Erythroblast (primary cell): ENCODE measurements at regions not wholly inside any gene's neighbourhood (a gene's known extent, or its start where the extent isn't known, plus 50 kb on each side); places are given as distances from the start of the nearest gene placed in this dataset.

Experiments
- DNase-seq, 2 experiments: peaks; one replicate each; lab custom pipeline; 2025; lab: John Stamatoyannopoulos, UW
- GATA1 ChIP-seq: IDR thresholded peaks from 2 replicates; pipeline ENCODE4 v1.6.1; 2011; ENCODE audit warnings: low read depth, mild to moderate bottlenecking, control low read depth, low read length, moderate library complexity
- POLR2A ChIP-seq: IDR thresholded peaks from 2 replicates; pipeline ENCODE4 v1.6.1; 2011; ENCODE audit warnings: mild to moderate bottlenecking, low read length

- DNase-seq: no peak
- TF ChIP-seq POLR2A: no peak
- TF ChIP-seq GATA1: no peak
These were observed 69.5 kb downstream of the TMEM30B start for GRCh38 chr14:61211476-61212255.

DNA sequence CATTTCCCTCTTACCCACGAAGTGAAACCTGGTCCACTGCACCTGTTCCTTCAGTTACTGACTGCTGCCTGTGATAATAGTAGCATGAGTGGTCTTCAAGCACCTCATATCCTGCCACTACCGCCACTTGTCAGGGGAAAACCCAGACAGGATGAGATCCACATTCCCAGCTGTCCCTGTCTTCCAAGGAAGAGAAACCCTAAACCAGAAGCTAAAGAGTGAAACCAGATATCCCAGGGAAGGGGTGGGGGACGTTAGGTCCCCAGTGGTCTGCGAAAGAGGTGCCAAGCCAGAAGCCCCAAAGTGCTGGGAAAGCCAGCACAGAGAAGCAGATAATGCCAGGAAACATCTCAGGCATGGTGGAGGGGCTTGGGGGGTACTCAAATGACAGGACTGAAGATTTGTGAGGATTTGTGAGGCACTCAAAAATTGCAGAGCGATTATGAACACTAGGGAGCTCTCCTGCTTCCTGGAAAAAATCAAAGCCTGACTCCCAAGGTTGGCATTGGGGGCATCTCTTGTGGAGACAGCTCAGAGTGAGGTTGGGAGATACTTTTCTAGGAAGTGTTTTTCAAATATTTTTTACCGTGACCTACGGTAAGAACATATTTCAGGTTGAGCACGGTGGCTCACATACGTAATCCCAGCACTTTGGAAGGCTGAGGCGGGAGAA is 77.9 kb downstream of the TMEM30B start:
- TF ChIP-seq GATA1 (no peak), POLR2A (no peak)
- DNase-seq: no peak

DNA sequence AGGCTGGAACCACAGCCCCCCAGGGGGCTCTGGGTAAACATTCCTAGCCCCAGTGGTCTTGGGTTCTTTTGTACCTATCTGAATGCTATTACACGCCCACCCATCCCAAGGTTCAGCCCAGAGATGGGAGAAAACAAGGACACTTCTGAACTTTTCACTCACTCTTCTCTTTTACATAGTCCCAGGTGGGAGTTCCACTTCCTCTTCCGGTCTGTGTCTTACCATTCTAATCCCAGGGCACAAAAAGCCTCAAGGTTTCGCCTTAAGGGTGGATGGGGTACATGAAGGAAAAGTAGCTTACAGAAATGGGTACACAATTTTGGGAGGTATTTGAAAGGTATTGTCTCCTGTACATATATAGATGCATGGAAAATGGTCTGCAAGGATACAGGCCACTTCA is 79.0 kb downstream of the TMEM30B start:
- DNase-seq: no peak
- TF ChIP-seq POLR2A (no peak), GATA1 (no peak)

DNA sequence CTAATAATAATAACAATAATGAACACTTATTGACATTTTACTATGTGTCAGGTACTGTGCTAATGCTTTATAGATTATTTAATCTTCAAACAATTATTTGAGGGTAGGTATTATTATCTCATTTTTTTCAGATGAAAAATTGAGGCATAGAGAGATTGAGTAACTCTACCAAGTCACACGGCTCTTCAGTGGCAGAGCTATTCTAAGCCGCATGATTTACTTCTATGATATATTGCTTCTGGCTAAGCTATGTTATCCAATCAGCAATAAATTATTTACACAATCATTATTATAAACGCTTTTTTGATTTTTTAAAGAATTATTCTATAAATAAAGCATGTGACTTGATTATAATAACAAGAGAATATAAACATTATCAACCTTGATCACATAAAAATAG is 80.0 kb downstream of the TMEM30B start:
- TF ChIP-seq POLR2A (no peak), GATA1 (no peak)

GRCh38 chr14:61197416-61197815 is 83.7 kb downstream of the TMEM30B start:
- no peak for DNase-seq
- no peak for TF ChIP-seq GATA1
- TF ChIP-seq POLR2A: no peak

More for the DNA sequence above, 80.0 kb downstream of the TMEM30B start:
- DNase-seq: no peak

- TF ChIP-seq GATA1: no peak
- no peak for TF ChIP-seq POLR2A
- DNase-seq: no peak
These were observed 84.3 kb downstream of the TMEM30B start for GRCh38 chr14:61196792-61197191.

GRCh38 chr14:61196034-61196433 is 85.1 kb downstream of the TMEM30B start:
- TF ChIP-seq GATA1 (no peak), POLR2A (no peak)
- DNase-seq: no peak

- no peak for DNase-seq
- TF ChIP-seq GATA1: no peak
- no peak for TF ChIP-seq POLR2A
These were observed 87.7 kb downstream of the TMEM30B start for GRCh38 chr14:61193476-61193875.

- no peak for DNase-seq
- no peak for TF ChIP-seq POLR2A
- no peak for TF ChIP-seq GATA1
These were observed 88.1 kb downstream of the TMEM30B start for GRCh38 chr14:61192989-61193388.

GRCh38 chr14:61191733-61192132 is 89.4 kb downstream of the TMEM30B start:
- DNase-seq: no peak
- no peak for TF ChIP-seq GATA1
- TF ChIP-seq POLR2A: no peak

- no peak for DNase-seq
- no peak for TF ChIP-seq GATA1
- TF ChIP-seq POLR2A: no peak
These were observed 90.8 kb downstream of the TMEM30B start for GRCh38 chr14:61190341-61190740.

DNA sequence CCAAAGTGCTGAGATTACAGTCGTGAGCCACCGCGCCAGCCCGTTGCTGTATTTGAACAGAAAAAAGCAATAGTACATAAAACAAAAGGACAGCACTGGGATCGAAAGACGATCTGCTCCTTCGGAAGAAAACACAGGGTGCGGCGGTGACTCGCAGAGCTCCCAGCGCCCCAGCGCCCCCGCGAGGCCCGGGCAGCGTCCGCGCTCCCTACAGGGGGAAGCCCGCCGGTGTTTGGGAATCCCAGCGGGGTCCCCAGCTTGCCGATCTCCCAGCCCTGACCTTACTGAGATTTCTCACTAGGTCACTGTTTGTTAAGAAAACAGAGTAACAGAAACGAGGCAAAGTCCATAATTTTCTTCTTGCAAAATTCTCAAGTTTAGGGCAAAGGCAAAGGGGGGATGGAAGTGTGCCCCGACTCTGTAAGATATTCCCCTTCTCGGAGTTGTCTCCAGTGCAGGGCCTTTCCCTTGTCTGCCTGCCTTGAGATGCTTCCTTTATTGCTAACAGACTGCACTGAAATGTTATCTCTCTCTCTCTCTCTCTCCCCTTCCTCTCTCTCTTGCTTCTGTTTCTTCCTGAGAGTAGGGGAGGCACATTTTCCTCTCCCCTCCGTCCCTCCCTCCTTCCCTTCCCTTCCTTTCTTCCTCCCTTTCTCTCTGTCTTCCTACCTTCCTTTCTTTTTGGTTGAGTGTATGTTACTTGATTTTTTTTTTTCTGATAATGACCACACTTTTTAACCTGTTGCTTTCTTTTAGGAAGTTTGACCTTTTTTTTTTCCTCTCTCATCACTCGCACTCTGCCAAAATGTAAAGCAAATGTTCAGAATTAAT is 91.9 kb downstream of the TMEM30B start:
- TF ChIP-seq POLR2A (no peak), GATA1 (no peak)
- DNase-seq: peak; percentile 2 to 12

GRCh38 chr14:61188196-61188595 is 92.9 kb downstream of the TMEM30B start:
- DNase-seq: no peak
- TF ChIP-seq POLR2A: no peak
- TF ChIP-seq GATA1: no peak
